ENCODE measurements at regions not wholly inside any gene's neighbourhood (a gene's known extent, or its start where the extent isn't known, plus 50 kb on each side); places are given as distances from the start of the nearest gene placed in this dataset.

- TF ChIP-seq CTCF (conservative IDR thresholded peaks at IDR 0.05; ENCODE audit: low read length) (no peak), EZH2phosphoT487 (IDR thresholded peaks at IDR 0.05; ENCODE audit: borderline replicate concordance) (no peak)
These were observed 427.5 kb upstream of the HSF2 start for GRCh38 chr6:121971931-121972335.

Data from Loucy (cell line).